ENCODE measurements at regions not wholly inside any gene's neighbourhood (a gene's known extent, or its start where the extent isn't known, plus 50 kb on each side); places are given as distances from the start of the nearest gene placed in this dataset.

GRCh38 chr6:154899824-154900463 is 95.2 kb upstream of the TIAM2 start:
- Histone ChIP-seq H3K27me3 (replicated peaks; ENCODE audit: control insufficient read depth, insufficient read depth, low read length) (no peaks in the 10 kb centered on the region), H3K4me3 (replicated peaks; ENCODE audit: low read depth, low read length) (no peak overlapping the region), H3K36me3 (ENCODE audit: control insufficient read depth, insufficient read depth, low read length) (no peaks in the 10 kb centered on the region; the same call in 1 of the 2 replicates)
- no peak for TF ChIP-seq CTCF (IDR thresholded peaks at IDR 0.05; ENCODE audit: insufficient read depth, low read length, poor library complexity, severe bottlenecking)
- DNase-seq (ENCODE audit: extremely low read depth, insufficient read length): no peak

DNA sequence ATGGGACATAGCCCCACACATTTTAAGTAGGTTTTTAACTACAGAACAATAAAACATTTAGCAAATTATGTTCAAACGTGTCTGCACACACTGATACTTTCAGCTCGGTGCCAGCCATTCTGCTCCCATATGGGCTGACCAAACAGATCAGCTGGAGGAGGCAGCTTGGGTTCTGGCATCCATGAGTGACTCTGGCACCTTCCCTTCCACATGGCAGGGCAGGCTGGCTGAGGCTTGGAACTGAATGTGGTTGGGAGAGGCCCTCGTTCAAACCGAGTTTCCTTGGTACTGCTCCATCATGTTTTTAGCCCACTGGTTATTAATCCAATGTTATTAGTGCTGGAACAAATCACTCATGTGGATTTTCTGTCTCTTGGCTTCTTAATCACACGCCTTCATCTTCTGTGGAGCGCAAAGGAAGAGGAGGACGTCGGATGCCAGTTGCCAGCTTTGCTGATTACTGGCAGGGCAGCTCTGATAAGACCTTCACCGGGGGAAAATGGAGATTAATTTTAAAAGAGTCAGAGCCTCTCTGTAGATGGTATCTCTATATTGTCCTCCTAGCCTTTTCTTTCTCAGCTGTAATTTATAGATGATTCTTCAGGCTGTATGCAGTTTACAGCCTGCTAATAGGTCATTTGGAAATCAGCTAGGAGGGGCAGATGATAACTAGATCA is 93.1 kb upstream of the TIAM2 start:
- no peak for TF ChIP-seq CTCF (IDR thresholded peaks at IDR 0.05; ENCODE audit: insufficient read depth, low read length, poor library complexity, severe bottlenecking)
- Histone ChIP-seq H3K4me3 (replicated peaks; ENCODE audit: low read depth, low read length) (no peak overlapping the region), H3K36me3 (ENCODE audit: control insufficient read depth, insufficient read depth, low read length) (no peaks in the 10 kb centered on the region; the same call in 1 of the 2 replicates), H3K27me3 (replicated peaks; ENCODE audit: control insufficient read depth, insufficient read depth, low read length) (no peaks in the 10 kb centered on the region)
- DNase-seq (ENCODE audit: extremely low read depth, insufficient read length): no peak

- Histone ChIP-seq H3K4me3 (replicated peaks; ENCODE audit: low read depth, low read length) (no peak overlapping the region), H3K27me3 (replicated peaks; ENCODE audit: control insufficient read depth, insufficient read depth, low read length) (no peaks in the 10 kb centered on the region), H3K36me3 (ENCODE audit: control insufficient read depth, insufficient read depth, low read length) (no peaks in the 10 kb centered on the region)
- no peak for TF ChIP-seq CTCF (IDR thresholded peaks at IDR 0.05; ENCODE audit: insufficient read depth, low read length, poor library complexity, severe bottlenecking)
- DNase-seq (ENCODE audit: extremely low read depth, insufficient read length): no peak
These were observed 87.8 kb upstream of the TIAM2 start for GRCh38 chr6:154907291-154907690.

- DNase-seq (ENCODE audit: extremely low read depth, insufficient read length): no peak
- H3K4me3 ChIP-seq (replicated peaks; ENCODE audit: low read depth, low read length): no peak overlapping the region
- no peak for TF ChIP-seq CTCF (IDR thresholded peaks at IDR 0.05; ENCODE audit: insufficient read depth, low read length, poor library complexity, severe bottlenecking)
- H3K36me3 ChIP-seq (ENCODE audit: control insufficient read depth, insufficient read depth, low read length): no peaks in the 10 kb centered on the region
- H3K27me3 ChIP-seq (replicated peaks; ENCODE audit: control insufficient read depth, insufficient read depth, low read length): no peaks in the 10 kb centered on the region
These were observed 86.4 kb upstream of the TIAM2 start for GRCh38 chr6:154908723-154909122.

GRCh38 chr6:154909311-154909710 is 85.8 kb upstream of the TIAM2 start:
- no peak for TF ChIP-seq CTCF (IDR thresholded peaks at IDR 0.05; ENCODE audit: insufficient read depth, low read length, poor library complexity, severe bottlenecking)
- H3K27me3 ChIP-seq (replicated peaks; ENCODE audit: control insufficient read depth, insufficient read depth, low read length): no peaks in the 10 kb centered on the region
- no peaks in the 10 kb centered on the region for H3K36me3 ChIP-seq (ENCODE audit: control insufficient read depth, insufficient read depth, low read length)
- no peak for DNase-seq (ENCODE audit: extremely low read depth, insufficient read length)
- no peak overlapping the region for H3K4me3 ChIP-seq (replicated peaks; ENCODE audit: low read depth, low read length)
